ENCODE measurements at regions not wholly inside any gene's neighbourhood (a gene's known extent, or its start where the extent isn't known, plus 50 kb on each side); places are given as distances from the start of the nearest gene placed in this dataset.
"Not testable (repeated sequence)": the region's sequence is repeated elsewhere in the genome, so short reads cannot be mapped to it uniquely, and the experiment has no call there.

DNA sequence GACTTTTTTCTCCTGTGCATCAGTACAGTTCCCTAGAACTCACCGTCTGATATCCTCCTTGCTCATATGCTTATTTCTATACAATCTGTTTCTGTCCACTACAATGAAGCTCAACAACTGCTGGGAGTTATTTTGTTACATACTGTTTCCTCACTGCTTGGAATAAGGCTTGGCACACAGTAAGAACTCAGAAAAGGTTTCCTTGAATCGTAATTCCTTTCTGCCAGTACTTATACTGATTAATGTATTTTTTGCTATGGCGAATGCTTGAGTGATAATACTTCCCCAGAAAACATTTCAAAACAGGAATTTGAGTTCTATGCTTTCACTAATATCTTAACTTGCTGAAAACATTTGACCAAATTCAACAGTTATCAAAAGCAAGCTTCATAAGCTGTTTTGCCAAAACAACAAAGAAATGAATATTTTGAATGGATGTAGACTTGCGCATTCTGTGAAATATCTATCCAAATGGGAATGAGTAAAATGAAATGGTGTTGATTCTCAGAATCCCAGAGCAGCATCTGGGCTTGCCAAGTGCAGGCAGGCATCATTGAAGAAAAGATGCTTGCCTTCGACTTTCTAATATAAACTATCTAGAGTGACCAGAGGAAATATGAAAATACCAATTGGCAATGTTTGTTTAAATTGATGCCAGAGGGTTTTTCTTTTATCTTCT is 286.3 kb downstream of the RAP2B start:
- DNase-seq: no peak

DNA sequence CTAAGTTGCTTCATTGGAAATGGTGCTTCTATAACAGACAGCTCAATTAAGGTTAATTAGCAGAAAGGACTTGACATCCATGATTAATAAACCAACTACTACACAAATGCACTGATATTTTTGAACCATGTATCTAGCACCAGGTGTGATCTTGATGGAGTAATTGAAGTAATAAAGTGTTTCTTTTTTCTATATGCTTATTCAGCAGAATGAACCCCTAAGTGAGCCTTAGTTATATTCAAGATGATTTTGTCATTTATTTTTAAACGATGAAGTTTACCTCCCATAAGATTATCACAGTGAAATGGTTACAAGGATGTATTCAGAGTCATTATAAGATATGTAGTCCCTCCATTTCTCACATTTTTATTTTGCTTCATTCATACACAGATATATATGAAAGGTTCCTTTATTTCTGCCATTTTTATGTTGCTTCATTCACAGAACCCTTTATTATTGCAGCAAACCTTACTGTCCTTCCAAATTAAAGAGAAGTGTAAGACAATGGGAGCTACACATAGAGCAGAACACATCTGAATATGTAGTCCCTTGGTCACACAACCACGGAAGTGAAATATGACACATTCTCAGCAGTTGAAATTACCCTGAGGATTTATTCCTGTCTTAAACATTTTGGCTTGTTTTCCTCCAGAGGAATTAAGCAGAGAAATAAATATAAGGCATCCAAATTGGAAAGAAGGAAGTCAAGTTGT is 295.0 kb downstream of the RAP2B start:
- no peak for DNase-seq

DNA sequence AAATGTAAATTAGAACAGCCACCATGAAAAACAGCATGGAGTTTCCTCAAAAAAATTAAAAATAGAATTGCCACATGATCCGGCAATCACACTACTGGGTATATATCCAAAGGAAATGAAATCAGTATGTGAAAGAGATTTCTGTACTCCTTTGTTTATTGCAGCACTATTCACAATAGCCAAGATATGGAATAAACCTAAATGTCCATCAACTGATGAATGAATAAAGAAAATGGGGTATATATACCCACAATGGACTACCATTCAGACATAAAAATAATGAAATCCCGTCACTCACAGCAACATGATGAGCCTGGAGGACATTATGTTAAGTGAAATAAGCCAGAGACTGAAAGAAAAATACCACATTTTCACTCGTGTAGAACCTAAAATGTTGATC is 296.9 kb downstream of the RAP2B start:
- DNase-seq: no peak

DNA sequence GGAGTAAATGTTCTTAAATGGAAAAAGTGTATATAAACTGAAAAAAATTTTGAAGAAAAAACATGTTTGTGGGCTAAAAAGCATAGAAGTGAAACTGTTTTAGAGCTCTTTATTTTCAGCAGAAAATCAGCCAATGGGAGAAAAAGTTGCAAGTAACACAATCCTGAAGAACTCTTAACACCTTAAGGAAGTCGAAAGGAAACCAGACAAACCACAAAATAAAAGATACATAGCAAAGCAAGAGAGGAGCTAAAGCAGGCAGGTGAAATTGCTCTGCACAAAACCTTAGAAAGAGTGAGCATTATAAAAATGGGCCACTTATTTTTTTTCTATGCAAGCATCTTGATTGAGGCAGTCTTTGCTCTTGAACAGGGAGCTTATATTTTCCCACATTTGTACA is 300.5 kb downstream of the RAP2B start:
- DNase-seq: no peak

DNA sequence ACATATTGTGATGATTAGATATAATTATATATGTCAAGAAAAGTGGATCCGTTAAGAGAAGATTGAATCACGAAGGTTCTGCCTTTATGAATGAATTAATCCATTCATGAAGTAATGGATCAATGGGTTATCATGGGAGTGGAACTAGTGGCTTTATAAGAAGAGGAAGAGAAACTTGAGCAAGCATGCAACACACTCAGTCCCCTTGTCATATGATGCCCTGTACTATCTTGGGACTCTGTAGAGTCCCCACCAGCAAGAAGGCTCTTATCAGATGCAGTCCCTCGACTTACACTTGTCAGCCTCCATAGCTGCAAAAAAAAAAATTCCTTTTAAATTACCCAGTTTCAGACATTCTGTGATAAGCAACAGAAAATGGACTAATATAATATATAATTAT is 301.9 kb downstream of the RAP2B start:
- DNase-seq: no peak

DNA sequence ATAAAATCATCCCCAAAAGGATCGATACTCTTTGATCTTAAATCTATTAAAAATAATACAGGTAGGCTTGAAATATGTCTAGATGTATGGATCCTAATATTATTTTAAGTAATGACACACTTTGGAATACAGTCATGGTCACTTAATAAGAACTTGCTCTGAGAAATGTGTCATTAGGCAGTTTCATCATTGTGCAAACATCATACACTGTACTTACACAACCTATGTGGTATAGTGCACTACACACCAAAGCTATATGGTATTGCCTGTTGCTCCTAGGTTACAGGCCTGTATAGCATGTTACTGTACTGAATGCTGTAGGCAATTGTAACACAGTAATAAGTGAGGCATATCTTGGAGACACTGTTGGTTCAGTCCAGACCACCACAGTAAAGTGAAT is 307.1 kb downstream of the RAP2B start:
- no peak for DNase-seq

DNA sequence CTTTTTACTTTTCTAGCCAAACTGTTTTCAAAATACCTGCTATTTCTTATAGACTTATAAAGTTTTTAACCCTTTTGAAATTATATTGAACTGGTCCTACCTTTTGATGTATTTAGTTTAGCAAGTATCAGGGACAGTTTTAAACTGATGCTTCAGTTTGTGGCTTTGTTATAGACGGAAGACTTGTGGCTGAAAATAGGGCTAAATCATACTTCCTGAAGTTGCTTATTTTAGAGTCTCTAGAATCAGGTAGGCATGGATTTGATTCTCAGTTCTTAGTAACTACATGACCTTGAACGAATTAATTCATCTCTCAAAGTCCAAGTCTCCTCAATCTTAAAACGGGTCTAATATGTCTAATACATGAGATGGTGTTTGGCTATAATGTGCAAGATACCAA is 322.8 kb downstream of the RAP2B start:
- DNase-seq: no peak

DNA sequence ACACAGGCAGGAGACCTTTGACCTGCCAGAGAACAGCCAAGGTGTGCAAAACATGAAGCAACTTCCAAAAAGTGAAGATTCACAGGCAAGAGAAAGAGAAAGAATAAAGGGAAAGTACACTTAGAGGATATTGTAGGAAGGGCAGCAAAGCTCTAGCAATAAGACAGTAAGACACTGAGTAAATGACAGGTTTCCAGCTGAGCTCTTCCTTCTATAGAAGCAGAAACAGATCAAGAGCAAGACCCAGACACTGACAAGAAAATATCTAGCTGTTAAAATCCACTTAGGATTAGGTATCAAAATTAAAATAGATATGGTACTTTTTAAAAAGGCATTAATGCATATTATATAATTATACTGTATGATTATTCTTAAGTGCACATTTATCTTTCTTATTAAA is 333.4 kb downstream of the RAP2B start:
- no peak for DNase-seq

DNA sequence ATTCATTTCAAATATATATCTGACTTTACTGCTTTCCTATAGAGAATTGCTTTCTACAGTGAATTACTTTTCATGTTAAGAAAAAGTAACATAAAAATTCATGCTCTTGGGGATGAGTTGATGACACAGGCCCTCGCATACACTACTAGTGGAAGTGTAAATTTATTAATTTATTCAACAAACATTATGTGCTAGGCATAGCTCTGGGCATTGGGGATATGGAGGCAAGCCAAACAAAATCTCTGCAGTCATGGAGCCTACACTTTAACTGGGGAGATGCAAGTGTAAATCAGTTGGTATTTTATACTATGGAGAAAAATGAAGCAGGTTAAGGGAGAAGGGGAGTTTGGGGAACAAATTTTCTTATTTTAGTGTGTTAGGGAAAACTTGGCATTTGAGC is 340.7 kb downstream of the RAP2B start:
- no peak for DNase-seq

DNA sequence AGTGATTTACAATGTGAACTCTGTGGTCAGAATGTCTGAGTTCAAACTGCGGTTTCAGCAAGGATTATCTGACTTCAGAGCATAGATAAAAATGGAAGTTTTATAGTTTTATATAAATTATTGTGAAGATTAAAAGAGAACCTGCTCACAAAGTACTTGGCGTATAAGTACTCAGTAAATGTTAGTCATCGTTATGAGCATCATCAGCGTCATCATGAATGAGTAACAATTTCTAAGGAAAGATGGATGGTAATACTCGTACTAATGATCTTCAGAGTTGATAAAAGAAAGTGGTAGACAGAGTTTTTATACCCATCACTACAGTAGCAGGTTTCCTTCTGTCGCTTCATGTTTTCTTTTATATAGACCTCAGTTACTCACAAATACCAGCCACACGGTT is 341.8 kb downstream of the RAP2B start:
- DNase-seq: no peak

DNA sequence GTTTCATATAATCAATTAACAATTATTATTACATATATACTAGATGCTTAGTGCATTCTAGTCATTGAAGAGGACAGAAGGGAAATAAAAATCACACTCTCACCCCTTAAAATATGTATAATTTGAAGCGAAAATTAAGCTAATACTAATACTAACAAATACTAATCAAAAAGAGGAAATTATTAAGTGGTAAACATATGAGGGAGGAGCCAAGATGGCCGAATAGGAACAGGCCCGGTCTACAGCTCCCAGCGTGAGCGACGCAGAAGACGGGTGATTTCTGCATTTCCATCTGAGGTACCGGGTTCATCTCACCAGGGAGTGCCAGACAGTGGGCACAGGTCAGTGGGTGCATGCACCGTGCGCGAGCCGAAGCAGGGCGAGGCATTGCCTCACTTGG is 344.2 kb downstream of the RAP2B start:
- DNase-seq: not testable (repeated sequence)

DNA sequence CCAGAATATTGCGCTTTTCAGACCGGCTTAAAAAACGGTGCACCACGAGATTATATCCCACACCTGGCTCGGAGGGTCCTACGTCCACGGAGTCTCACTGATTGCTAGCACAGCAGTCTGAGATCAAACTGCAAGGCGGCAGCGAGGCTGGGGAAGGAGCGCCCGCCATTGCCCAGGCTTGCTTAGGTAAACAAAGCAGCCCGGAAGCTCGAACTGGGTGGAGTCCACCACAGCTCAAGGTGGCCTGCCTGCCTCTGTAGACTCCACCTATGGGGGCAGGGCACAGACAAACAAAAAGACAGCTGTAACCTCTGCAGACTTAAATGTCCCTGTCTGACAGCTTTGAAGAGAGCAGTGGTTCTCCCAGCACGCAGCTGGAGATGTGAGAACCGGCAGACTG is 344.7 kb downstream of the RAP2B start:
- not testable (repeated sequence) for DNase-seq

DNA sequence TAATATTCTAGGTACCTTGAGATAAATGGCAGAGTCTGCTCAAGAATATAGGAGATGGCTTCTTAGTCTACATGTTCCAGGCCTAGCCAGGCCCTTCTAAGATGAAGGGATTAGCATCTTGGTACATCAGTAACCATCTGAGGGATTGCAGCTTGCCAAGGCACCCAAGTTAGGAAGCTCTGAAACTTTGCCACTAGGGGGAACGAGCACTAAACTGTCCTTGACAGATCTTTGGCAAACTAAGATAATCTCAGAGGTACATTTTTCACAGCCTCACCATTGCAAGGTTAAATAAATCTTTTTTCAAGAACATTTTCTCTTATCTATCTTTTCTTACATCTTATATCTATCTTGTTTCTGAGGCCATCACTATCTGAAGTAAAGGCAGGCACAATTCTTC is 351.2 kb downstream of the RAP2B start:
- DNase-seq: no peak

DNA sequence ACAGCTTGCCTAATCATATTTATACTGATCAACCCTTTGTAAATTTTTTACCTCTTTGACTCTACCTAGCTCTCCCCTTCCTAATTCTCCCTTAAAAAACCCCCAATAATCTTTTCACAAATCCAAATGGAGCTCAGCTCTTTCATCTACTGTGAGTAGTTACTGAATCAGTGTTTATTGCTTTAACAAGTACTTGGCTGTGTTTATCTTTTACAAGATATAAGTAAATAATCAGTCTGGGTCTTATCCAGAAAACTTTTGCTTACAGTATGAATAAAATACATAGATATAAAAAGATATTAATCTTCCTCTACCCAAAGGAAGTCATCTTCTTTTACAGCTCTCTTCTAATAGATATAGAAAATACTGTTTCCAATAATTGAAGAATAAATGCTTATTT is 366.4 kb downstream of the RAP2B start:
- DNase-seq: no peak

DNA sequence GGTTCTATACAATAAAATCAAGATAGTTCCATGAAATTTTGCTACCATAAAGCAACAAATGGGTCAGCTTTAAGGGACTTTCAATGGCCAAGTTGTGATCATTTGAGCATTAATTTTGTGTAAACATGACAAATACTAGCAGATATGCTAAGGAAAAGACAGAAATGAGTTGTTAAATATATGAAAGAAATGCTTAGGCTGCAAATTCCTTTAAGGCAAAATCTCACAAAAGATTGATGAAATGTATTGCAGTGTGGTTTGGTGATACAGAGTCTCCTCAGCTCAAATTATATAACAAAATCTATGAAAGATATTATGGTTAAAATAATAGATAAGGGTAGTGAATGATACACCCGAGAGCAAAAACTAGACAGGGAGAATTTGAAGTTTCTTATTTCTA is 377.2 kb downstream of the RAP2B start:
- DNase-seq: no peak

DNA sequence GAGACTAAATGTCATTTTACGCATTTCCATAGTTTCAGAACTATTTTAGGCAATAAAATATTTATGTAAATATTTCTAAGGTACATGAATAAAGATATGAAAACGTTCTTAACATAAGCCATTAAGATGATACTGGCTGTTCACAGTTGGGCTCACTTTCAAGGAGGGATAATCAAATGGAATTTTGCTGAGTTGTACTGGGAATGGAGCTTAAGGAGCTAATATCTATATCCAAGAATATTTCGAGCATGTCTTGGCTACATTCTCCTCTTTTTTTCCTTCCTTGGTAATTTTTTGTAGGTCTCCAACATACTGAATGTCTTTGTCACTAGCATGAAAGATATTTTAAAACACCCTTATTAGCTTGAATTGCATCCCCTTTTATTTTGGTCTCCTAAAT is 383.4 kb downstream of the RAP2B start:
- no peak for DNase-seq

DNA sequence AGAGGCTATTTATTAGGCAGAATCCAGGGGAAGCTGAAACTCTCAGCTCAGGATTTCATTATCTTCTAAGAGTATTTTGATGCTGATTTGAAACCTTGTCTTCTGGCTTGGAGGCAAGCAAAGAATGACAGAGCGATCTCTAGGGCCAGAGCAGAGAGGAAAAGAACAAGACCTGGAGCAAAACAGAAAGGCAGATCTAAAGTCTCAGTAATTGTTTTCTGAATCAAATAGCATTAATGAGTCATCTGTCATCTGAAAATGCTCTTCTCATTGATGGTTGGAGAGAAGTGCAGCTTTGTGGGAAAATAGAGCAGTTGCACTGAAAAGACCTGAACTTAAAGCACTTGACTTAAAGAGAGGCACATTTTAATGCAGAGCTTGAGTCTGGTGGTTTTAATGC is 385.9 kb downstream of the RAP2B start:
- DNase-seq: no peak

DNA sequence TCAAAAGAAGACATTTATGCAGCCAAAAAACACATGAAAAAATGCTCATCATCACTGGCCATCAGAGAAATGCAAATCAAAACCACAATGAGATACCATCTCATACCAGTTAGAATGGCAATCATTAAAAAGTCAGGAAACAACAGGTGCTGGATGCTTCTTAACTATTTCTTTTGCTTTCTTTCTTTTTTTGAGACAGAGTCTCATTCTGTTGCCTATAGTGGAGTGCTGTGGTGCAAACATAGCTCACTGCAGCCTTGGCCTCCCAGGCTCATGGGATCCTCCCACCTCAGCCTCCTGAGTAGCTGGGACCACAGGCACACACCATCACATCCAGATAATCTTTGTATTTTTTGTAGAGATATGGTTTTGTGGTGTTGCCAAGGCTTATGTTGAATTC is 387.7 kb downstream of the RAP2B start:
- DNase-seq: not testable (repeated sequence)

DNA sequence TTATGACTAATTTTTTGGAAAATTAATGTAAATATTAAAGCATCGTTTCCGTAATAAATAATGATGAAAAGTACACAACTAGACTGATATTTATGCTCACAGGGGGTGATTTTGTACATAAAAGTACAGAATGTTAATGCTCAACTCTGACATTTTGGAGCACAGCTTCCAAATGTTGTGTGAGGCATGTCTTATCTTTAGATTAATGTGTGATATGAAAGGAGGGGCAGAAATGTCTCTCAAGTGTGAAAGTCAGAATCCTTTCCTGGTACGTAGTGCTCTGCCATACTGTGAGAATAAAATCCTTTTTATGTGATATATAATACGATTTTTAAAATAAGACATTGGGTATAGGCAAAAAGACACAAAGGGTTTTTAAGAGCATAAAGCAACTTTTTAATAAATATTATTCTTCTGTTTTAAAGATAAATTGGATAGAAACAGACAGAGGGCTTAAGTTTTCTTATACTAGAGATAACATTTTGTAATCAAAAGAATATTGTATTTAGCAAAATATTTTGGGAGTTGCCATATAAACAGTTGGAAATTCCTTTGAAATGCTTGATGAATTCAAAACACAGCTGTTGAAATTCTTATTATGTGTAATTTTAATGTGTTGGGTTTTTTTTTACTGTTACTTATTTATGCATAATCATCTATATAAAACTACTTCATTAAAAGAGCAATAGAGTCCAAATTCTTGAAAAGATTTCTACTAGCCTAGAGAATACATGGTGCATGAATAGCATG is 389.7 kb downstream of the RAP2B start:
- DNase-seq: no peak

DNA sequence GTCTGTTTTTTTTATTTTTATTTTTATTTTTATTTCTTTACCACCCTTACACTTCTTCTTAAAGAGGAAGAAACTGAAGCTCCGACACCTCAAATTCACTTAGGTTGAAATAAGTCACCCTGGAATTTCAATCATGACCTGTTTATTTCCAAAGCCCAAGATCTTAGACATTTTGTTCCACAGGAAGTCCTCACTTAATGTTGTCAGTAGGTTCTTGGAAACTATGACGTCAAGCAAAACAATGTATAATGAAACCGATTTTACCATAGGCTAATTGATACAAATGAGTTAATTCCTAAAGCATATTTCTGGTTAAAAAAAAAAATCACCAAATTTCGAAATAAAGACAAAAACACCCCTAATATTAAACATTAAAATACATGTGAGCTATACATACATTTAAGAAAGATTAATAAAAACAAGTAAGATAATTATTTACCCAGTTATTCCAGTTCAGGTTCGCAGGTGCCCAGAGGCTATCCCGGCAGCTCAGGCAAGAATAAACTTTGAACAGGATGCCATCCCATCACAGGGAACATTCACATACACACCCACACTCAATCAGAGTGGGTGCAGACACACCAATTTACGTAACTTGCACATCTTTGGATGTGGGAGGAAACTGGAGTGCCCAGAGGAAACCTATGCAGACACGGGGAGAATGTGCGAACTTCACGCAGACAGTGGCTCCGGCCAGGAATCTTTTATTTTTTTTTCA is 391.0 kb downstream of the RAP2B start:
- DNase-seq: no peak

DNA sequence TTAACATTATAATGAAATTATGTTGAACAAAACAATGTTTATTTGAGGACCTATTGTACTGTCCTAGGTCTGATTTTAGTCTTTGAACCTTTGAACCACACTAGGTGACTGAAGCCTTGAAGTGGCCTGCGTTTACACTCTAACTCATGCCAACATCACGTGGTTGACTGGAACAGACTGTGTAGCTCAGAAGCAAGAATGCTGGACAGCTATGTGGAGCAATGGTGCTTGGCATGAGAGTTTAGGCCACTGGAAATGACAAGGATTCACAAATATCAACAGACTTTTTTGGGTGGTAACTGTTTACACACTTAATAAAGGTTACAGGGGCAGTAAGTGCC is 391.5 kb downstream of the RAP2B start:
- DNase-seq: no peak

DNA sequence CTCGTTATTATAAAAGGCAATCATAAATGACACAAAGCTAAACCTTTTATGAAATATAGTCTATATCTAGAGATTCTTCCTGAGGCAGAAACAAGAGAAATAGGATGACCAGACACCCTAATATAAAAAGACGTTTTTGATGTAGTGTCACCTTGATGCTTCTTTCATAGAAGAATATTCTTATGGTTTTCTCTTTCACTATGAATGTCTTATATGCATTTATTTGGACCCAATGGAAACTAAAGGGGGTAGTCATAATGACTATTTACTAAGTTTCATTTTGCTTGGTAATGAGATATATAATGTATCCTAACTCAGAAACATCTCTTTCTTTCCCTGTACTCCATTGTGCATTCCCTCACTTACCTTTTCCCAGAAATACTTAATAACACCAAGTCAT is 393.9 kb downstream of the RAP2B start:
- no peak for DNase-seq

DNA sequence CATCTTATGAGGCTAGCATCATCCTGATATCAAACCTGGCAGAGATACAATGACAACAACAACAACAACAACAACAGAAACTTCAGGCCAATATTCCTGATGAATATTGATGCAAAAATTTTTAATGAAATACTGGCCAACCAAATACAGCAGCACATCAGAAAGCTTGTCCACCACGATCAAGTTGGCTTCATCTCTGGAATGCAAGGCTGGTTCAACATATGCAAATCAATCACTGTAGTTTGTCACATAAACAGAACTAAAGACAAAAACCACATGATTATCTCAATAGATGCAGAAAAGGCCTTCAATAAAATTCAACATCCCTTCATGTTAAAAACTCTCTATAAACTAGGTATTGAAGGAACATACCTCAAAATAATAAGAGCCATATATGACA is 397.3 kb downstream of the RAP2B start:
- not testable (repeated sequence) for DNase-seq

DNA sequence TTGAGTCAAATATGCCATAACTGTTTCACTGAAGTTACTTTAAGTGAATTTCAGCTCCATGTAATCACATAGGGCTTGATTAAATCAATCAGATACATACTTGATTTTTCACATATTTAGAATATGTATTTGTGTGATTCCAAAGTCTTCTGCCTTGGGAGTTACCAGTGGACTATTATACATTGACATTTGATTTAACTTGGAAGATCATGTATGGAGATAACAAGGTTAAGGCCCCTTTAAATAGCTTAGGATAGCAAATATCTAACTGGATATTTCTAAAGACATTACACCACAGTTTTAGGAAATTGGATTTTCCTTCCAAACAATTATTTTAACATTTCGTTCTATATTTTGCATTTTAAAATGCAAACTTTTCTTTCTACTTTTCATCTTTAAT is 405.0 kb downstream of the RAP2B start:
- no peak for DNase-seq
